Kidney (tissue), 13 donors: ENCODE measurements at regions not wholly inside any gene's neighbourhood (a gene's known extent, or its start where the extent isn't known, plus 50 kb on each side); places are given as distances from the start of the nearest gene placed in this dataset.

Experiments
- DNase-seq, 5 donors: peaks; one replicate each; pipeline ENCODE4 v3.0.0-alpha.2; 2013 to 2020
- FAIRE-seq: peaks from 2 replicates; lab custom pipeline; 2012; peaks lifted over from hg19 to GRCh38; lab: Jason Lieb, UNC
- H3K27ac ChIP-seq, 2 donors: one replicate each; pipeline ENCODE4 v1.7.0; 2013; ENCODE audit warnings: low read depth in 2 of 2, low read length in 2 of 2, inconsistent platforms in 1 of 2
- H3K27me3 ChIP-seq: one replicate; pipeline ENCODE4 v1.7.1; 2013; ENCODE audit warnings: low read length, inconsistent platforms; ENCODE audit not compliant: control insufficient read depth, insufficient read depth
- H3K36me3 ChIP-seq, 3 donors: one replicate each; pipeline versions ENCODE4 v1.7.0 to v1.7.1; 2013; ENCODE audit warnings: low read length in 3 of 3, control low read depth in 1 of 3, inconsistent platforms in 1 of 3; ENCODE audit not compliant: insufficient read depth in 3 of 3, control insufficient read depth in 2 of 3
- H3K4me1 ChIP-seq, 3 donors: one replicate each; pipeline versions ENCODE4 v1.7.0 to v1.7.1; 2013; ENCODE audit warnings: low read length in 3 of 3, inconsistent platforms in 1 of 3, low read depth in 1 of 3; ENCODE audit not compliant: control insufficient read depth in 2 of 3, insufficient read depth in 2 of 3
- H3K4me3 ChIP-seq, 3 donors: one replicate each; pipeline versions ENCODE4 v1.7.0 to v1.8.1; 2013; ENCODE audit warnings: low read length in 3 of 3, control low read depth in 1 of 3, inconsistent platforms in 1 of 3
- H3K9ac ChIP-seq, 3 donors: one replicate each; pipeline versions ENCODE4 v1.7.0 to v1.7.1; 2013; ENCODE audit warnings: low read length in 3 of 3, control low read depth in 1 of 3, inconsistent platforms in 1 of 3
- H3K9me3 ChIP-seq, 3 donors: one replicate each; pipeline versions ENCODE4 v1.7.0 to v1.7.1; 2013; ENCODE audit warnings: low read length in 3 of 3, control low read depth in 1 of 3, inconsistent platforms in 1 of 3; ENCODE audit not compliant: control insufficient read depth in 2 of 3, insufficient read depth in 1 of 3
- CTCF ChIP-seq: IDR thresholded peaks from 3 replicates; pipeline ENCODE4 v1.5.1; 2012; ENCODE audit warnings: mild to moderate bottlenecking, moderate library complexity, borderline replicate concordance; ENCODE audit not compliant: insufficient read depth; ENCODE audit errors: extremely low read depth
- intact Hi-C: fragments of 100-400 bp; cut with DNase I; formaldehyde crosslinking; loops from one replicate; pipeline ENCODE4 v1.11.1; 2022
- donor health status: control.
- donor health status: control.
- donor health status: control.
- donor health status: control.
- donor health status: control.
- donor health status: DM: yes; HTN: yes; CAD: no.
- donor health status: Normal renal cell carcinoma (clear cell type).

GRCh38 chr5:163682234-163682633 is 176.8 kb downstream of the MAT2B start:
- no peak for TF ChIP-seq CTCF
- Histone ChIP-seq H3K4me3 (no peak overlapping the region), H3K27ac (no peak overlapping the region), H3K36me3 (no peaks in the 10 kb centered on the region), H3K9ac (no peak overlapping the region), H3K9me3 (no peaks in the 10 kb centered on the region), H3K27me3 (no peaks in the 10 kb centered on the region), H3K4me1 (no peaks in the 10 kb centered on the region)
- intact Hi-C loops = no loop called here
- no peak for DNase-seq
- FAIRE-seq = no peak

- H3K27ac ChIP-seq = no peak overlapping the region
- no peak for DNase-seq
- no peak for FAIRE-seq
- no peaks in the 10 kb centered on the region for H3K9me3 ChIP-seq
- no peaks in the 10 kb centered on the region for H3K27me3 ChIP-seq
- H3K9ac ChIP-seq = no peak overlapping the region
- TF ChIP-seq CTCF = no peak
- no peaks in the 10 kb centered on the region for H3K36me3 ChIP-seq
- intact Hi-C loops = no loop called here
- H3K4me1 ChIP-seq = no peaks in the 10 kb centered on the region
- H3K4me3 ChIP-seq = no peak overlapping the region
Measured at GRCh38 chr5:163687414-163687813, 182.0 kb downstream of the MAT2B start.

- DNase-seq (no peak), FAIRE-seq (no peak)
- H3K36me3 ChIP-seq = no peaks in the 10 kb centered on the region
- H3K4me3 ChIP-seq = no peak overlapping the region
- intact Hi-C loops = no loop called here
- H3K9me3 ChIP-seq = no peaks in the 10 kb centered on the region
- no peak overlapping the region for H3K27ac ChIP-seq
- H3K27me3 ChIP-seq = no peaks in the 10 kb centered on the region
- no peak for TF ChIP-seq CTCF
- H3K4me1 ChIP-seq = no peaks in the 10 kb centered on the region
- H3K9ac ChIP-seq = no peak overlapping the region
Measured at GRCh38 chr5:163692091-163692490, 186.7 kb downstream of the MAT2B start.
